ENCODE measurements at regions not wholly inside any gene's neighbourhood (a gene's known extent, or its start where the extent isn't known, plus 50 kb on each side); places are given as distances from the start of the nearest gene placed in this dataset.

DNA sequence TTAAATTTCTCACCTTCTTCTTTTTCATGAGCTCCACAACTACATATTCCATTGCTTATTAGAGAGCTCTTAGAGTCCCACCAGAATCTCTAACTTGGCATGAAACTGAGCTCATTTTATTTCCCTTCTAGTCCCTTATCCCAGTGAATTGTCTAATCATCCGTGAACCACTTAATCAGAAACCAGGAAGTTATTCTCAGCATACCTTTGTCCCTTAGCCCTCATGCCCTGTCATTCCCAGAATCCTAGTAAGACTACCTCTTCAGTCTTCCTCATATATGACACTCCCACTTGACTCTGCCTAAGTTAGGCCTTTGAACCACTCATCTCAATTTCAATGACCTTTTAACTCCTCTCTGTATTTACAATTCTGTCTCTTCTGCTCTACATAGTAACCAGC, 93.0 kb upstream of the PAPPA start:
- in situ Hi-C loops (cut with MboI; ENCODE audit: low pct_unique_long_range_greater_than_20kb, low sequenced_read_pairs, unreplicated experiment): no loop called here
- TF ChIP-seq, protein P1, sequence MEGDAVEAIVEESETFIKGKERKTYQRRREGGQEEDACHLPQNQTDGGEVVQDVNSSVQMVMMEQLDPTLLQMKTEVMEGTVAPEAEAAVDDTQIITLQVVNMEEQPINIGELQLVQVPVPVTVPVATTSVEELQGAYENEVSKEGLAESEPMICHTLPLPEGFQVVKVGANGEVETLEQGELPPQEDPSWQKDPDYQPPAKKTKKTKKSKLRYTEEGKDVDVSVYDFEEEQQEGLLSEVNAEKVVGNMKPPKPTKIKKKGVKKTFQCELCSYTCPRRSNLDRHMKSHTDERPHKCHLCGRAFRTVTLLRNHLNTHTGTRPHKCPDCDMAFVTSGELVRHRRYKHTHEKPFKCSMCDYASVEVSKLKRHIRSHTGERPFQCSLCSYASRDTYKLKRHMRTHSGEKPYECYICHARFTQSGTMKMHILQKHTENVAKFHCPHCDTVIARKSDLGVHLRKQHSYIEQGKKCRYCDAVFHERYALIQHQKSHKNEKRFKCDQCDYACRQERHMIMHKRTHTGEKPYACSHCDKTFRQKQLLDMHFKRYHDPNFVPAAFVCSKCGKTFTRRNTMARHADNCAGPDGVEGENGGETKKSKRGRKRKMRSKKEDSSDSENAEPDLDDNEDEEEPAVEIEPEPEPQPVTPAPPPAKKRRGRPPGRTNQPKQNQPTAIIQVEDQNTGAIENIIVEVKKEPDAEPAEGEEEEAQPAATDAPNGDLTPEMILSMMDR (IDR thresholded peaks at IDR 0.05; ENCODE audit: extremely low read depth, insufficient read depth, missing control alignments): no peak
- DNase-seq (ENCODE audit: low spot score): no peak

DNA sequence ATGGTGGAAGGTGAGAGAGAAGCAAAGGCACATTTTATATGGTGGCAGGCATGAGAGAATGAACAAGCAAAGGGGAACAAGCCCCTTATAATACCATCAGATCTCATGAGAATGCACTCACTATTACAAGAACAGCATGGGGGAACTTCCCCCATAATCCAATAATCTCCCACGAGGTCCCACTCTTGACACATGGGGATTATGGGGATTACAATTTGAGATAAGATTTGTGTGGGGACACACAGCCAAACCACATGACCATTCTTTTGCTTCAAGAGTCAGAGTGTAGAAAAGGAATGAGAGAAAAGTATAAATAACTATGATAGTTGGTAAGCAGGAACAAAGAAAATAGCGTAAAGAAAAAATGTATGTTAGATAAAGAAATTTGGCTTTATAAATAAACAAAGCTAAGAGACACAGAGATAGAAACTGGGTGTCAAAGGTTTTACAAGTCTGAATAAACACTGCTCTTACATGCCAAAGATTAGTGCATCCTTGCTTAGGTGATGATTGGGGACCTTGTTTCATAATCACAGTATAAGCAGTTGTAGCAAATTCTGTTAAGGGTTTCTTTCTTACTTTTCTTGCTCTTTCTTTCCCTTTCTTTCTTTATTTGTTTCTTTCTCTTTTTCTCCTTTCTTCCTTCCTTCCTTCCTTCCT, 91.9 kb upstream of the PAPPA start:
- no peak for DNase-seq (ENCODE audit: low spot score)
- TF ChIP-seq, protein P1 (IDR thresholded peaks at IDR 0.05; ENCODE audit: extremely low read depth, insufficient read depth, missing control alignments): no peak
- in situ Hi-C loops (cut with MboI; ENCODE audit: low pct_unique_long_range_greater_than_20kb, low sequenced_read_pairs, unreplicated experiment): no loop called here

DNA sequence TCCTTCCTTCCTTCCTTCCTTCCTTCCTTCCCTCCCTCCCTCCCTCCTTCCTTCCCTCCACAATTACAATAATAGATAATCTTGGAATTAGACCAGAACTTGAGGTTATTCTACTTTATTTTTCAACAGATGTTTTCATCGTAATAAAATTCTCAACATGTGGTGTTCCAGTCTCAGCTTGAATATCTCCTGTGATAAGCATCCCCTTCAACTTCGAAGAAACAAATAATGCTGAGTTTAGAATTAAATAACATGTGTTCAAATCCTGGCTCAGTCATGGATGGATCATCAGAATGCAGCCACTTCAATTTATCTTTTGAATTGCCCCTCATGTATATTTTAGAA, 91.4 kb upstream of the PAPPA start:
- DNase-seq (ENCODE audit: low spot score): no peak
- in situ Hi-C loops (cut with MboI; ENCODE audit: low pct_unique_long_range_greater_than_20kb, low sequenced_read_pairs, unreplicated experiment): no loop called here
- TF ChIP-seq, protein P1 (IDR thresholded peaks at IDR 0.05; ENCODE audit: extremely low read depth, insufficient read depth, missing control alignments): no peak

DNA sequence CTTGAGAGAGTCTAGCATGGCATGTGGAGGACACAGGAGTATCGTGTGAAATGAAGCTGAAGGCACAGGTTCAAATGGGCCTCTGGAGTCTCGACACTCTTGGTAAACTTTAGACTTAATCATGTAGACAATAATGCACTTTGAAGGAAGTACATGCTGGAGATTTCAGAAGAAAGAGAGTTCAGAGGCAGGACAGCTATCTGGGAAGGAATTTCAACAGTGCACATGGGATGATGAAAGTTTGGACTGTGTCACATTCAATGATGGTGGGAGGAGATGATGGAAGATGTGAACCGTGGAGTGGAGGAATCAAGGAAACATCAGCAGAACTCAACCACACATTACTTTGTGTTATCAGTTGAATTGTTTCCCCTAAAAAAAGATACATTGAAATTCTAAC, 88.6 kb upstream of the PAPPA start:
- in situ Hi-C loops (cut with MboI; ENCODE audit: low pct_unique_long_range_greater_than_20kb, low sequenced_read_pairs, unreplicated experiment): no loop called here
- DNase-seq (ENCODE audit: low spot score): no peak
- TF ChIP-seq, protein P1 (IDR thresholded peaks at IDR 0.05; ENCODE audit: extremely low read depth, insufficient read depth, missing control alignments): no peak

DNA sequence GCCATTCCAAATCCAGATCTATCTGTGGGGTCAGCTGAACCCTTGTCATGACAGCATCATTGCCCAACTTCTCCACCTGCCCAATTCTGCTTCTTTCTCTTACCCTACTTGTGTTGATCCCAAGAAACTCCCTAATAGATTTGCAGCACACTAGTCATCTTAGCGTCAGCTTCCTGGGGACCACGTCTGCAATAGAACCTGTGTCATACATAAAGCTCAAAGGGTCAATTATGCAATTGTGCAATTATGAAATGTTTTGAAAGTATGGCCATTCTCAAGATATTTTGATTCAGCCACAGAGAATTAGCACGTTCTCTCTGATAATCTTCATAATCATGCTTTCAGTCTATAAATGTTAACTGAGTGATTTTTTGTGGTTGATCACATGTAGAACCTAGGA, 87.4 kb upstream of the PAPPA start:
- in situ Hi-C loops (cut with MboI; ENCODE audit: low pct_unique_long_range_greater_than_20kb, low sequenced_read_pairs, unreplicated experiment): no loop called here
- DNase-seq (ENCODE audit: low spot score): no peak
- TF ChIP-seq, protein P1 (IDR thresholded peaks at IDR 0.05; ENCODE audit: extremely low read depth, insufficient read depth, missing control alignments): no peak

DNA sequence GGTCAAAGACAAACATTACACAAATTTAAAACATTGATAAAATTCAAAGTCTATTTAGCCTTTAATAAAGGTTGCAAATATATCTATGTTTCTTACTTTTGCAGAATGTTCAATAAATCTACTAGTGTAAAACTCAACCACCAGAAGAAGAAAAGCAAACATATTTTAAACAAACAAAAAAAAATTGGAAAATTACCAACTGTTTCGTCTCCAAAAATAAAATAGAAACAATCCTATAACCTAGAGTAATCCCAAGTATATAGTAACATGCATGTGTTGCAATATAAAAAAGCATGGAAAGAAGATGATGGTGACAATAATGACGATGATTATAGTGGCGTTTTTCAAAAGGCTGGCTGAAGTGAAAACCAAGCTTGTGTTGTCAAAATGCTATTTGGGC, 86.0 kb upstream of the PAPPA start:
- DNase-seq (ENCODE audit: low spot score): no peak
- in situ Hi-C loops (cut with MboI; ENCODE audit: low pct_unique_long_range_greater_than_20kb, low sequenced_read_pairs, unreplicated experiment): no loop called here
- TF ChIP-seq, protein P1 (IDR thresholded peaks at IDR 0.05; ENCODE audit: extremely low read depth, insufficient read depth, missing control alignments): no peak
